Skeletal muscle tissue (tissue), 3 donors: ENCODE measurements at regions not wholly inside any gene's neighbourhood (a gene's known extent, or its start where the extent isn't known, plus 50 kb on each side); places are given as distances from the start of the nearest gene placed in this dataset.

Experiments
- H3K27ac ChIP-seq: one replicate; pipeline ENCODE4 v1.7.0; 2013; ENCODE audit warnings: mild to moderate bottlenecking, low read depth, low read length, inconsistent platforms
- H3K27me3 ChIP-seq, 3 donors: one replicate each; pipeline ENCODE4 v1.7.0; 2013; ENCODE audit warnings: low read length in 3 of 3; ENCODE audit not compliant: control insufficient read depth in 3 of 3, insufficient read depth in 3 of 3
- H3K36me3 ChIP-seq, 3 donors: one replicate each; pipeline ENCODE4 v1.7.0; 2013; ENCODE audit warnings: low read length in 3 of 3; ENCODE audit not compliant: control insufficient read depth in 3 of 3, insufficient read depth in 3 of 3
- H3K4me1 ChIP-seq, 3 donors: one replicate each; pipeline ENCODE4 v1.7.0; 2013; ENCODE audit warnings: low read length in 3 of 3, mild to moderate bottlenecking in 3 of 3; ENCODE audit not compliant: control insufficient read depth in 3 of 3, insufficient read depth in 3 of 3
- H3K4me3 ChIP-seq, 3 donors: one replicate each; pipeline ENCODE4 v1.7.0; 2013; ENCODE audit warnings: low read length in 3 of 3
- H3K9ac ChIP-seq, 3 donors: one replicate each; pipeline ENCODE4 v1.7.0; 2013; ENCODE audit warnings: low read length in 3 of 3, mild to moderate bottlenecking in 3 of 3, moderate library complexity in 2 of 3, low read depth in 1 of 3
- H3K9me3 ChIP-seq, 3 donors: one replicate each; pipeline ENCODE4 v1.7.0; 2013; ENCODE audit warnings: low read length in 3 of 3; ENCODE audit not compliant: control insufficient read depth in 3 of 3
- donor health status: Osteomylitis.

DNA sequence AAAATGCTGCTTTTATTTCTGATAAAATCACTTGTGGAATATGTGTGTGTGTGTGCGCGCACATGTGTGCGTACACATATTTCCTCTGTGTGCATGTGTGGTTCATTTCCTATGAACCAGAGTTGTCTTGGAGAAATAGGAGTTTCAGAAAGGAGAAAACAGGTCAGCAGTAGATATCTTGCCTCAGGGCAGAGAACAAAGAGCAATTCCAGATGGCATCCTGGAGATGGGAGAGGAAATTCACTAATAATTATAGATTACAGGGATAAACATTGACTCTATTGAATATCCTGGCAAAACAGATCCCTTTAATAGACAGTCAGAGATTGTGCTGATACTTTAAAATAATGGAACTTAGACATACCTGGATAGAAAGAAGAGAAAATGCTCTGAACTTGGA, 298.0 kb downstream of the TRIB2 start:
- Histone ChIP-seq H3K27me3 (peaks cover 0 to 6% (median 4%) of the 10 kb centered on the region in 3 donors), H3K27ac (no peak overlapping the region), H3K4me1 (no peaks in the 10 kb centered on the region), H3K9ac (no peak overlapping the region), H3K9me3 (no peaks in the 10 kb centered on the region), H3K36me3 (no peaks in the 10 kb centered on the region), H3K4me3 (no peak overlapping the region)

DNA sequence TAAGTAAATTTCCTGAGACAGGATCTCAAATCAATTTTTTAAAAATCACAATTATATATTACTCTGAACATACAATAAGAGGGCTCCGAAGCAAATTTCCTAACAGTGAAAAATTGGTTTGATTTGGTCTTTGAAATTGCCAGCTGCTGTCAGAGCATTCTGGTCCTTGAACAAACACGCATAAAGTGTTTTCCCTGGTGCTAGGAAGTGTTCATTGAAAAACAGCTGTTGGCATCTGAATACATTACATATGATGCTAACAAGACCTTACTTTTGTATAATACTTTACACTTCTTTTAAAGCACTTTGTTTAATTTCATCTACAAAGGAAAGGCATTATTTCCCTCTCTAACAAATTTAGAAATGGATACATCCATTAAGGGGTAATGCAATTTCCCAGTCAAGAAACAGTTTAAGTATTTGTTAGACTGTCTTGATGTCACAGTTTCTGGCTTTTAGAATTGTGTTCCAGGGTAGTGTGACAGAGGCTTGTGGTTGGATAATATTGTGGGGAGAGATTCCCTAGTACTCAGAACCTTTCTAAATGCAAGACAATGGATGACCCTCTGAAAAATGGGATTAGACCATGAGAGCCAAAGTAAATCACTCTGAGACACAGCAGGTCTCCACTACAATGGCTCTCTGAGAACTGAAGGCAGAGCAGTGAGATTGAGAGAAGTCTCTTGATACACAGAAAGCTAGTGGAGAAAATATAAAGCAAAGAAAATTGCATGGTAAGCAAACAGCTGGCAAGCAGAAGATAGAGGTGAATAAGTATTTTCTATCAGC, 299.0 kb downstream of the TRIB2 start:
- Histone ChIP-seq H3K27me3 (peaks cover 0 to 6% (median 4%) of the 10 kb centered on the region in 3 donors), H3K27ac (no peak overlapping the region), H3K4me3 (no peak overlapping the region), H3K36me3 (no peaks in the 10 kb centered on the region), H3K4me1 (no peaks in the 10 kb centered on the region), H3K9me3 (no peaks in the 10 kb centered on the region), H3K9ac (no peak overlapping the region)

DNA sequence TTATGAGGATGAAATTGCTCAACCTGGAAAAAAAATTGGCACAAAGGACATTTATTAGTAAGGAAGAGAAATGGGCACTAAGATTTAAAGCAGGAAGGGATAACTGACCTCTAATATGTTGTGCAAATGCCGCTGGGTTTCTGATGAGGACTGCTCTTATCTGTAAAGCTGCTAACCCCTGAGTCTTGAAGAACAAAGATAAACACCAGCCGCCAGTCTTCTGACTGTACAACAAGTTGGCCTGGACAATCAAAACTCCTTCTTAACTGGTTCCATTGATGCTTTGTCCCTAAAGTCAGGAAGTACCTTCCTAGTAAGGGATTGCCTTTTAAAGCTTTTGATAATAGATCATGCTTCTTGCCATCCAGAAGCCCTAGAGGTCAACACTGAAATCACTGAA, 301.8 kb downstream of the TRIB2 start:
- Histone ChIP-seq H3K27me3 (peaks cover 0 to under 1% (median 0%) of the 10 kb centered on the region in 3 donors), H3K9ac (no peak overlapping the region), H3K4me1 (no peaks in the 10 kb centered on the region), H3K4me3 (no peak overlapping the region), H3K36me3 (no peaks in the 10 kb centered on the region), H3K9me3 (no peaks in the 10 kb centered on the region), H3K27ac (no peak overlapping the region)

DNA sequence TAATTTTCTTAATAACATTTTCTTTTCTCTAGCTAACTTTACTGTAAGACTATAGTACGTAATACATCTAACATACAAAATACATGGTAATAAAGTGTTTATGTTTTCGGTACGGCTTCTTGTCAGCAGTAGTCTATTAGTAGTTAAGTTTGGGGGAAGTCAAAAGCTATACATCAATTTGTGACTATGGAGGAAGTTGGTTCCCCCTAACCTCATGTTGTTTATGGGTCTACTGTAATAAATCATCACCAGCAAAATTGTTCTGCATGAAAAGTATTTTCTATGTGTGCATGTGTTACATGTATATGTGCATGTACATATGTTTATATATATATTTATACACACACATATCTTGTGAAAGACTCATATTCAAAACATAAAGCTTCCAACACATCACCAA, 303.0 kb downstream of the TRIB2 start:
- no peaks in the 10 kb centered on the region for H3K9me3 ChIP-seq
- no peak overlapping the region for H3K9ac ChIP-seq
- no peaks in the 10 kb centered on the region for H3K4me1 ChIP-seq
- H3K4me3 ChIP-seq, result no peak overlapping the region
- H3K27ac ChIP-seq, result no peak overlapping the region
- H3K27me3 ChIP-seq, result no peaks in the 10 kb centered on the region
- H3K36me3 ChIP-seq, result no peaks in the 10 kb centered on the region

DNA sequence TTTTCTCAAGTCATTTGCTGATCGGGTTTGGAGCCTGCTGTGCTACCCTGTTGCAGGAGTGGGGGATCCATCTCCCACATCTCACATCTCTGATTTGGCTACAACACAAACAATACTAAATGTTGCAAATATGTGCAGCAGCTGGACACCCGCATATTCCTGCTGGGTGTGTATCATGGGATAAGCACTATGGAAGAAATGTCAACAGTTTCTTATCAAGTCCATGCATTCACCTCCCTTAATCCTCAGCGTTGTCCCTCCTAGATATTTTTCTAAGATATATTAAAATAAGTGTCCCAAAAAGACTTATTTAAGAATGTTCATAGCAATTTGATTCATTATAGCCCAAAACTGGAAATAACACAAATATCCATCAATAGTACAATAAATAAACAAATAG, 303.7 kb downstream of the TRIB2 start:
- no peaks in the 10 kb centered on the region for H3K36me3 ChIP-seq
- H3K4me3 ChIP-seq, result no peak overlapping the region
- no peaks in the 10 kb centered on the region for H3K4me1 ChIP-seq
- H3K27me3 ChIP-seq, result no peaks in the 10 kb centered on the region
- no peaks in the 10 kb centered on the region for H3K9me3 ChIP-seq
- H3K9ac ChIP-seq, result no peak overlapping the region
- H3K27ac ChIP-seq, result no peak overlapping the region

DNA sequence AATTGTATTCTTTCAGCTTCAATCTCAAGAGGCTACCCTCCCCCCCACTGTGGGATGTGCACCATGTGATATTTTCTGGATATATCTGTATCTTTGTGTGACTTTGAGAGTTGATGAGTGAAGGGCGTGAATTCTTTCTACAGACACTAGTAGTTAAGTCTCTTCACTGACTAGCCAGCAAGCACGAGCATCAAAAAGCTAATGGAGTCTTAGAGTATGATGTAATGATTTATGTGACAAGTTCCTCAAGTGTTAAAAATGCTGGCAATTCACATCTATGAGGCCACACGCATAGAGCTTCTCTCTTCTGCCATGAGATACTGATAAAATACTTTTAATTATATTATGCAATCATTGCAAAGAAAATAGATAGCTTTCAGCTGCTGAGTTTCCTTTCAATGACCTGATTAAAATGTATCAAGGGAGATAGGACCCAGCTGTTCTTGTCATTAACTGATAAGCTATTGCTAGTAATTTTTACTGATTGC, 304.8 kb downstream of the TRIB2 start:
- no peaks in the 10 kb centered on the region for H3K36me3 ChIP-seq
- no peaks in the 10 kb centered on the region for H3K27me3 ChIP-seq
- no peak overlapping the region for H3K27ac ChIP-seq
- no peaks in the 10 kb centered on the region for H3K9me3 ChIP-seq
- H3K9ac ChIP-seq, result no peak overlapping the region
- H3K4me1 ChIP-seq, result no peaks in the 10 kb centered on the region
- no peak overlapping the region for H3K4me3 ChIP-seq

DNA sequence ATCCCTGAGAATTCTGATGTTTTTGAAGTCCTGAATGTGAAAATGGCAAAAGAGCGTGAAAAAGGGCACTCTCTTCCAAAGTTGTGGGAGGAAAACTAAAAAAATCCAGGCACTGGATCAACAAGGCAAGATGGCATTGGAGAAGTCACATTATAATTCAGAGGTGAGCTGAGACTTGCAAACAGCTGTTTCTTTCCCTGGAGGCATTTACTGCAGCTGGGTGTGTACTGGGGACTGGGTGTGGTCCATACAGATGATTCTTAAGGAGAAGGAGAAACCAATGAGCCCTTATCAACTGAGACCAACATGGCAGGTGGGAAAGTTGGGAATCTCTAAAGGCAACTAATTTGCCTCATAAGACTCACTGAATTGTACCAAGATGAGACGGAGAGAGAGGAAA, 313.9 kb downstream of the TRIB2 start:
- H3K27me3 ChIP-seq, result no peaks in the 10 kb centered on the region

DNA sequence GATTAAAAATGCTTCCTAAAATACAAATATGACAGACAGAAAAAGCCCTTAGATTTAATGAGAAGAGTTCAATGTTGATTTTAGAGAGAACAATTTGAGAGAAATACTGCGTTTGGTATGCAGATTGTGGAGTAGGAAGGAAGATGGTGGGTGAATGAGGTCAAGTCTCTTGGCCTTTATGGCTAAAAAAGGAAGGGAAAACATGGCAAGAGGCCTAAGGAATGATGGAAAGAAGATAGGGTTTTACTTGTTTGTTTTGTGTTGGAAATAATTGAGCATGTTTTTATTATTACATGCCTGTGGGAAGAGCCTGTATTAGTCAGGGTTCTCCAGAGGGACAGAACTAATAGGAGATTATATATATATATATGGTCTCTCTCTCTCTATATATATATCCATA, 318.1 kb downstream of the TRIB2 start:
- no peaks in the 10 kb centered on the region for H3K9me3 ChIP-seq
- no peak overlapping the region for H3K27ac ChIP-seq
- no peaks in the 10 kb centered on the region for H3K27me3 ChIP-seq
- H3K9ac ChIP-seq, result no peak overlapping the region
- H3K4me3 ChIP-seq, result no peak overlapping the region
- H3K36me3 ChIP-seq, result no peaks in the 10 kb centered on the region
- H3K4me1 ChIP-seq, result no peaks in the 10 kb centered on the region

More for the DNA sequence above, 313.9 kb downstream of the TRIB2 start:
- Histone ChIP-seq H3K9ac (no peak overlapping the region), H3K27ac (no peak overlapping the region), H3K4me1 (no peaks in the 10 kb centered on the region), H3K36me3 (no peaks in the 10 kb centered on the region), H3K4me3 (no peak overlapping the region), H3K9me3 (no peaks in the 10 kb centered on the region)

DNA sequence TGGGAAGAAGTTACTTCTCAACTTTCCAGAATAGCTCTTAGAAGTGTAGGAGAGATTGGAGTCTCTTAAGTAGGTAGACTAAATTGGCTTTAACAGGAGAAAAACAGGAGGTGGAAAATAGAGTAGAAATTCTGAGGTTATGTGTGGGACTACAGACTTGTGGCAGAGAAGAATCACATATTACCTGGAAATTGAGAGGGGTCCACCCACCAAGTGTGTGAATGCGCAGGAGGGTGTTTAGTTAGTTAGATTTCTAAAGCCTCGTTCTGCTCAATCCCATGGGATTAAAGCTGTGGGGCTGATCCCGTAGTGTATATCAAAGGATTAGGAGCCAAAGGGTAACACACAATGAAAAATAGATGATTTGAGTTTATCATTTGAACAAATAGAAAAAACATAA, 319.1 kb downstream of the TRIB2 start:
- H3K4me3 ChIP-seq, result no peak overlapping the region
- no peaks in the 10 kb centered on the region for H3K4me1 ChIP-seq
- peaks cover 0 to 3% (median 0%) of the 10 kb centered on the region in 3 donors for H3K27me3 ChIP-seq
- H3K9ac ChIP-seq, result no peak overlapping the region
- H3K36me3 ChIP-seq, result no peaks in the 10 kb centered on the region
- H3K27ac ChIP-seq, result no peak overlapping the region
- no peaks in the 10 kb centered on the region for H3K9me3 ChIP-seq

DNA sequence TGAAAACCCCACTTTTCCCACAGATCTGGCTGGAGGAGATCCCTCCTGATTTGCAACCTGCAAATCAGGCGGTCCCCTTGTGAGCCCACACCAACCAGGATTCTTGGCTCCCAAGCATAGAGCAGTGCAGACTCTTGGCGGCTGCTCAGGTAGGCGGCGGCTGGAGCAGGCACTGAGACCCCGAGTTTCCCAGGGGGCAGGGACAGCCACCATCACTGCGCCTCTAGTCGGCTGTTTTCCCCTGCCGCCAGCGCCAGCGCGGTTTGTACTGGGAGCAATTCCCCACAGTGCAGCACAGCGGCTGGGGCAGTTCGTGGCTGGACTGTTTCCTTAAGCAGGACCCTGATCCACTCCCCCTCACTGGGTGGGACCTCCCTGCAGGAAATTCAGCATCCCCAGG, 323.3 kb downstream of the TRIB2 start:
- Histone ChIP-seq H3K9ac (no peak overlapping the region), H3K4me1 (no peaks in the 10 kb centered on the region), H3K36me3 (no peaks in the 10 kb centered on the region), H3K27me3 (peaks cover 0 to 3% (median 0%) of the 10 kb centered on the region in 3 donors), H3K27ac (no peak overlapping the region), H3K9me3 (no peaks in the 10 kb centered on the region), H3K4me3 (no peak overlapping the region)
